Fibroblast of lung (primary cell): ENCODE measurements at regions not wholly inside any gene's neighbourhood (a gene's known extent, or its start where the extent isn't known, plus 50 kb on each side); places are given as distances from the start of the nearest gene placed in this dataset.

Experiments used
- EZH2 ChIP-seq: IDR thresholded peaks from 2 replicates; pipeline ENCODE4 v1.5.1; 2012; ENCODE audit warnings: low read length, control low read depth, mild to moderate bottlenecking; ENCODE audit errors: missing control alignments
- TF ChIP-seq, protein P1 (sequence below), 2 donors: IDR thresholded peaks in 1 of 2; conservative IDR thresholded peaks in 1 of 2; 1 replicate in 1 of 2; 2 replicates in 1 of 2; pipeline ENCODE4 v1.5.1; 2011 to 2012; ENCODE audit warnings: low read length in 2 of 2, control low read depth in 1 of 2, inconsistent platforms in 1 of 2, low read depth in 1 of 2, mild to moderate bottlenecking in 1 of 2

DNA sequence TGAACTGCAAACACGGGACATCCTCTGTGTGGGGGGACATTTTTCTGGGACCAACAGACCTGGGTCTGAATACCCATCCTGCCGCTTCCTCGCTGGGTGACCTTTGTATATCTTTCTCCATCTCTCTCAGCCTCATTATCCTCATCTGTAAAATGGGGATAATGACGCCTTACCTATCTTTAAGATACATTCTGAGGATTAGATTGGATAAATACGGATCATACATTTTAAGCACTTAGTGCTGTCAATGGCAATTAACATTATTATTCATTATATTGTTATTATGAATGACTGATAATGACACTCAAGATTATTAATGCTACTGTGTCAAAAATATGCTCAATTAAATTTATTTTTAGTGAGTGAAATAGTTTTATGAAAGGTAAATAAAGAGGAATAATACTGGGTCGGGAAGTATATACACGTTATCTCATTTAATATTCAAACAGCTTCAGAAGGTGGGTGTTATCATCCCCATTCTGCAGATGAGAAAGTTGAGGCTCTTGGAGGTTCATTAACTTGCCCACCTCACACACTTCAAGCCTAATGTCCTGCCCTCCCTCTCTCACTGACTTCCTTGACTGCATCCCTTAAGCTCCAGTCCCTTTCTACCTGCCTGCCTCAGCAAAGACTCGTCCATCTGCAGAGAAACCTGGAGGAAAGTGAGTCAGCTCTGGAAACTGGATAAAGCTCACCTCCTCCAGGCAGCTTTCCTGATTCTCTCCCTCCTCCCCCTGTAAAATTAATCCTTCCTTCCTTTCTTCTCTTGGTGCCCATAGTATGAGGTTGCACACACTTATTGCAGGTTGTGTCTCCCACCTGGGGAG is 120.7 kb upstream of the JUN start:
- TF ChIP-seq, protein P1, sequence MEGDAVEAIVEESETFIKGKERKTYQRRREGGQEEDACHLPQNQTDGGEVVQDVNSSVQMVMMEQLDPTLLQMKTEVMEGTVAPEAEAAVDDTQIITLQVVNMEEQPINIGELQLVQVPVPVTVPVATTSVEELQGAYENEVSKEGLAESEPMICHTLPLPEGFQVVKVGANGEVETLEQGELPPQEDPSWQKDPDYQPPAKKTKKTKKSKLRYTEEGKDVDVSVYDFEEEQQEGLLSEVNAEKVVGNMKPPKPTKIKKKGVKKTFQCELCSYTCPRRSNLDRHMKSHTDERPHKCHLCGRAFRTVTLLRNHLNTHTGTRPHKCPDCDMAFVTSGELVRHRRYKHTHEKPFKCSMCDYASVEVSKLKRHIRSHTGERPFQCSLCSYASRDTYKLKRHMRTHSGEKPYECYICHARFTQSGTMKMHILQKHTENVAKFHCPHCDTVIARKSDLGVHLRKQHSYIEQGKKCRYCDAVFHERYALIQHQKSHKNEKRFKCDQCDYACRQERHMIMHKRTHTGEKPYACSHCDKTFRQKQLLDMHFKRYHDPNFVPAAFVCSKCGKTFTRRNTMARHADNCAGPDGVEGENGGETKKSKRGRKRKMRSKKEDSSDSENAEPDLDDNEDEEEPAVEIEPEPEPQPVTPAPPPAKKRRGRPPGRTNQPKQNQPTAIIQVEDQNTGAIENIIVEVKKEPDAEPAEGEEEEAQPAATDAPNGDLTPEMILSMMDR (conservative IDR thresholded peaks at IDR 0.05 in 1 of 2, IDR thresholded peaks at IDR 0.05 in 1 of 2; ENCODE audit: low read depth in 1 of 2, low read length in 2 of 2) = no peak
- no peak for TF ChIP-seq EZH2
